Skeletal muscle tissue (tissue), 3 donors: ENCODE measurements at regions not wholly inside any gene's neighbourhood (a gene's known extent, or its start where the extent isn't known, plus 50 kb on each side); places are given as distances from the start of the nearest gene placed in this dataset.

Experiments
- H3K27ac ChIP-seq: one replicate; pipeline ENCODE4 v1.7.0; 2013; ENCODE audit warnings: mild to moderate bottlenecking, low read depth, low read length, inconsistent platforms
- H3K27me3 ChIP-seq, 3 donors: one replicate each; pipeline ENCODE4 v1.7.0; 2013; ENCODE audit warnings: low read length in 3 of 3; ENCODE audit not compliant: control insufficient read depth in 3 of 3, insufficient read depth in 3 of 3
- H3K36me3 ChIP-seq, 3 donors: one replicate each; pipeline ENCODE4 v1.7.0; 2013; ENCODE audit warnings: low read length in 3 of 3; ENCODE audit not compliant: control insufficient read depth in 3 of 3, insufficient read depth in 3 of 3
- H3K4me1 ChIP-seq, 3 donors: one replicate each; pipeline ENCODE4 v1.7.0; 2013; ENCODE audit warnings: low read length in 3 of 3, mild to moderate bottlenecking in 3 of 3; ENCODE audit not compliant: control insufficient read depth in 3 of 3, insufficient read depth in 3 of 3
- H3K4me3 ChIP-seq, 3 donors: one replicate each; pipeline ENCODE4 v1.7.0; 2013; ENCODE audit warnings: low read length in 3 of 3
- H3K9ac ChIP-seq, 3 donors: one replicate each; pipeline ENCODE4 v1.7.0; 2013; ENCODE audit warnings: low read length in 3 of 3, mild to moderate bottlenecking in 3 of 3, moderate library complexity in 2 of 3, low read depth in 1 of 3
- H3K9me3 ChIP-seq, 3 donors: one replicate each; pipeline ENCODE4 v1.7.0; 2013; ENCODE audit warnings: low read length in 3 of 3; ENCODE audit not compliant: control insufficient read depth in 3 of 3
- donor health status: Osteomylitis.

GRCh38 chr11:134761926-134762247 is 349.8 kb upstream of the B3GAT1 start:
- peak overlapping the region in 2 of 3 donors; percentile 35 to 67 for H3K4me3 ChIP-seq
- no peaks in the 10 kb centered on the region for H3K9me3 ChIP-seq
- peaks cover 0 to 4% (median 0%) of the 10 kb centered on the region in 3 donors for H3K4me1 ChIP-seq
- H3K9ac ChIP-seq, result peak overlapping the region in 1 of 3 donors; percentile 16
- no peaks in the 10 kb centered on the region for H3K36me3 ChIP-seq
- H3K27me3 ChIP-seq, result peaks cover 0 to 16% (median 6%) of the 10 kb centered on the region in 3 donors
- H3K27ac ChIP-seq, result no peak overlapping the region

- H3K27me3 ChIP-seq, result peaks cover 0 to 17% (median 6%) of the 10 kb centered on the region in 3 donors
- peak overlapping the region in 1 of 3 donors; percentile 67 for H3K4me3 ChIP-seq
- no peak overlapping the region for H3K27ac ChIP-seq
- H3K9ac ChIP-seq, result no peak overlapping the region
- H3K36me3 ChIP-seq, result no peaks in the 10 kb centered on the region
- H3K9me3 ChIP-seq, result no peaks in the 10 kb centered on the region
- peaks cover 0 to 4% (median 0%) of the 10 kb centered on the region in 3 donors for H3K4me1 ChIP-seq
Measured at GRCh38 chr11:134761386-134761785, 349.3 kb upstream of the B3GAT1 start.

- Histone ChIP-seq H3K9ac (no peak overlapping the region), H3K4me3 (no peak overlapping the region), H3K9me3 (no peaks in the 10 kb centered on the region), H3K27me3 (peaks cover 0 to 17% (median 6%) of the 10 kb centered on the region in 3 donors), H3K4me1 (peaks cover 0 to 4% (median 0%) of the 10 kb centered on the region in 3 donors), H3K36me3 (no peaks in the 10 kb centered on the region), H3K27ac (no peak overlapping the region)
Measured at GRCh38 chr11:134760957-134761356, 348.9 kb upstream of the B3GAT1 start.

DNA sequence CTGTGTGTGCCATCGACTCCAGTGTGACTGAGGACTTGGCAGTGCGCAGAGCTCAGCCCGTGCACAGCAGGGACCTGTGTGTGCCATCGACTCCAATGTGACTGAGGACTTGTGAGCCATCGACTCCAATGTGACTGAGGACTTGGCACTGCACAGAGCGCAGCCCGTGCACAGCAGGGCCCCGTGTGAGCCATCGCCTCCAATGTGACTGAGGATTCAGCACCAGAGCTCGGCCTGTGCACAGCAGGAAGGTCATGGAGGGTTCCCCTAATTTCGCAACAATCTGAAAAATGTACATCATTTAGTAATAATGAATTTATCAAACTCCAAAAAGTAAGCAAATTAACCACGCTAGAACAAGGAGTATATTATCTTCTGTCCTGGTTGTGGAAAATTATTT is 348.3 kb upstream of the B3GAT1 start:
- Histone ChIP-seq H3K9me3 (no peaks in the 10 kb centered on the region), H3K4me3 (no peak overlapping the region), H3K9ac (no peak overlapping the region), H3K27ac (no peak overlapping the region), H3K4me1 (peaks cover 0 to 4% (median 0%) of the 10 kb centered on the region in 3 donors), H3K27me3 (peaks cover 0 to 19% (median 6%) of the 10 kb centered on the region in 3 donors), H3K36me3 (no peaks in the 10 kb centered on the region)

- no peak overlapping the region for H3K9ac ChIP-seq
- no peak overlapping the region for H3K27ac ChIP-seq
- no peaks in the 10 kb centered on the region for H3K36me3 ChIP-seq
- peaks cover 0 to 22% (median 6%) of the 10 kb centered on the region in 3 donors for H3K27me3 ChIP-seq
- H3K9me3 ChIP-seq, result no peaks in the 10 kb centered on the region
- H3K4me1 ChIP-seq, result peaks cover 0 to 4% (median 0%) of the 10 kb centered on the region in 3 donors
- no peak overlapping the region for H3K4me3 ChIP-seq
Measured at GRCh38 chr11:134759855-134760254, 347.8 kb upstream of the B3GAT1 start.

DNA sequence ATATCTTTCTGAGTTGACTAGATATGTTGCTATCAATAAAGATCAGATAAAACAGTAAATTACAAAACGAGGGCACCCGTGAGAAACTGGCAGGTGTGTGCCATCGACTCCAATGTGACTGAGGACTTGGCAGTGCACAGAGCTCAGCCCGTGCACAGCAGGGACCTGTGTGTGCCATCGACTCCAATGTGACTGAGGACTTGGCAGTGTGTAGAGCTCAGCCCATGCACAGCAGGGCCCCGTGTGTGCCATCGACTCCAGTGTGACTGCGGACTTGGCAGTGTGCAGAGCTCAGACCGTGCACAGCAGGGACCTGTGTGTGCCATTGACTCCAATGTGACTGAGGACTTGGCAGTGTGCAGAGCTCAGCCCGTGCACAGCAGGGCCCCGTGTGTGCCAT is 347.2 kb upstream of the B3GAT1 start:
- Histone ChIP-seq H3K36me3 (no peaks in the 10 kb centered on the region), H3K9me3 (no peaks in the 10 kb centered on the region), H3K4me1 (peaks cover 0 to 4% (median 0%) of the 10 kb centered on the region in 3 donors), H3K27me3 (peaks cover 0 to 24% (median 6%) of the 10 kb centered on the region in 3 donors), H3K27ac (no peak overlapping the region), H3K9ac (no peak overlapping the region), H3K4me3 (no peak overlapping the region)

GRCh38 chr11:134758342-134758931 is 346.4 kb upstream of the B3GAT1 start:
- no peak overlapping the region for H3K9ac ChIP-seq
- H3K9me3 ChIP-seq, result no peaks in the 10 kb centered on the region
- H3K27ac ChIP-seq, result no peak overlapping the region
- peaks cover 0 to 4% (median 0%) of the 10 kb centered on the region in 3 donors for H3K4me1 ChIP-seq
- H3K27me3 ChIP-seq, result peaks cover 0 to 31% (median 6%) of the 10 kb centered on the region in 3 donors
- no peak overlapping the region for H3K4me3 ChIP-seq
- no peaks in the 10 kb centered on the region for H3K36me3 ChIP-seq

DNA sequence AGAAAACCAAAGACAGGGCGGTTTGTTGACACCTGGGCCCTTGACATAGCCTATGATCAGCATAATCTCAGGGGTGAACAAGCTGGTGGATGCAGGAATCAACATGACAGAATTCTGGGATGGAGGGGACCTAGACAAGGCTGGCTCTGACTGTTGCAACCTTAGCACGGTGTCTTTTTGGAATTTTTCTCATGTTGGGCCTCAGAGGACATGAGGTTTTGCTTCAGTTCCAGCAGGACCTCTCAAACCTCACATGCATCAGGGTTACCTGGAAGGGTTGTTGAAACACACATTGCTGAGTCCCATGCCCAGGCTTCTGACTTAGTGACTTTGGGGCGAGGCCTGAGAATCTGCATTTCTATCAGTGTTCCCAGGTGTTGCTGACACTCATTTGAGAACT is 345.6 kb upstream of the B3GAT1 start:
- H3K9me3 ChIP-seq, result no peaks in the 10 kb centered on the region
- no peak overlapping the region for H3K27ac ChIP-seq
- peaks cover 0 to 4% (median 0%) of the 10 kb centered on the region in 3 donors for H3K4me1 ChIP-seq

GRCh38 chr11:134756811-134757540 is 344.9 kb upstream of the B3GAT1 start:
- H3K27me3 ChIP-seq, result peaks cover 0 to 36% (median 6%) of the 10 kb centered on the region in 3 donors
- no peaks in the 10 kb centered on the region for H3K9me3 ChIP-seq
- H3K4me1 ChIP-seq, result peaks cover 0 to 4% (median 0%) of the 10 kb centered on the region in 3 donors
- no peak overlapping the region for H3K4me3 ChIP-seq
- no peak overlapping the region for H3K27ac ChIP-seq
- no peaks in the 10 kb centered on the region for H3K36me3 ChIP-seq
- no peak overlapping the region for H3K9ac ChIP-seq

More for the DNA sequence above, 345.6 kb upstream of the B3GAT1 start:
- Histone ChIP-seq H3K27me3 (peaks cover 0 to 31% (median 6%) of the 10 kb centered on the region in 3 donors), H3K36me3 (no peaks in the 10 kb centered on the region), H3K4me3 (no peak overlapping the region), H3K9ac (no peak overlapping the region)

- no peak overlapping the region for H3K9ac ChIP-seq
- no peak overlapping the region for H3K4me3 ChIP-seq
- H3K27ac ChIP-seq, result no peak overlapping the region
- H3K4me1 ChIP-seq, result no peaks in the 10 kb centered on the region
- H3K27me3 ChIP-seq, result peaks cover 0 to 36% (median 6%) of the 10 kb centered on the region in 3 donors
- no peaks in the 10 kb centered on the region for H3K9me3 ChIP-seq
- H3K36me3 ChIP-seq, result no peaks in the 10 kb centered on the region
Measured at GRCh38 chr11:134755535-134755934, 343.5 kb upstream of the B3GAT1 start.
